Naive thymus-derived CD8-positive, alpha-beta T cell (primary cell): ENCODE measurements at regions not wholly inside any gene's neighbourhood (a gene's known extent, or its start where the extent isn't known, plus 50 kb on each side); places are given as distances from the start of the nearest gene placed in this dataset.

ENCODE experiments used
- ATAC-seq, 2 donors: fragments of 150-1000 bp; cut with Tn5 transposase in 1 of 2; sonication (Bioruptor Pico), chemical (Tn5 transposase) in 1 of 2; 1 replicate in 1 of 2; 2 replicates in 1 of 2; pipeline ENCODE4 v1.10.0; 2021; ENCODE audit warnings: mild to moderate bottlenecking in 2 of 2, moderate library complexity in 2 of 2
- POLR2A ChIA-PET: fragments of 350-600 bp; sonication (Branson Sonifier 250); formaldehyde crosslinking; loops from one replicate; lab custom pipeline; 2021; ENCODE audit warnings: antibody characterized with exemption; lab: Charles Lee
- DNase-seq, 10 donors: peaks; one replicate each; pipeline versions ENCODE4 v3.0.0 to v3.0.0-alpha.2; 2020 to 2022
- H3K27ac Mint-ChIP-seq, 10 donors: one replicate each; pipeline ENCODE4 v1.8.0; 2020 to 2022; ENCODE audit warnings: mild to moderate bottlenecking in 10 of 10, mixed read lengths in 10 of 10, moderate library complexity in 4 of 10, inconsistent platforms in 1 of 10
- H3K27me3 Mint-ChIP-seq, 5 donors: one replicate each; pipeline ENCODE4 v1.8.0; 2021 to 2022; ENCODE audit warnings: mixed read lengths in 5 of 5
- H3K36me3 Mint-ChIP-seq, 3 donors: one replicate each; pipeline ENCODE4 v1.8.0; 2020 to 2022; ENCODE audit warnings: mixed read lengths in 3 of 3, mild to moderate bottlenecking in 2 of 3, inconsistent platforms in 1 of 3
- H3K4me1 Mint-ChIP-seq, 4 donors: one replicate each; pipeline ENCODE4 v1.8.0; 2021 to 2022; ENCODE audit warnings: mixed read lengths in 4 of 4
- H3K4me3 Mint-ChIP-seq, 10 donors: one replicate each; pipeline ENCODE4 v1.8.0; 2020 to 2022; ENCODE audit warnings: mild to moderate bottlenecking in 10 of 10, mixed read lengths in 10 of 10, moderate library complexity in 6 of 10, inconsistent platforms in 1 of 10
- H3K9me3 Mint-ChIP-seq, 9 donors: one replicate each; pipeline ENCODE4 v1.8.0; 2020 to 2022; ENCODE audit warnings: mixed read lengths in 9 of 9, mild to moderate bottlenecking in 3 of 9, inconsistent platforms in 1 of 9, moderate library complexity in 1 of 9

- POLR2A ChIA-PET: no interaction called here
- no peak for ATAC-seq
These were observed 245.5 kb upstream of the MDFIC2 start for GRCh38 chr3:70557976-70558375.

GRCh38 chr3:70556056-70556455 lies 243.6 kb upstream of the MDFIC2 start:
- DNase-seq (no peak), ATAC-seq (no peak)
- Mint-ChIP-seq H3K27ac (no peak overlapping the region), H3K4me1 (peaks cover 4 to 6% (median 4%) of the 10 kb centered on the region in 4 donors), H3K4me3 (no peak overlapping the region), H3K27me3 (no peaks in the 10 kb centered on the region), H3K9me3 (no peaks in the 10 kb centered on the region), H3K36me3 (no peaks in the 10 kb centered on the region)
- POLR2A ChIA-PET: no interaction called here

More at GRCh38 chr3:70557976-70558375, 245.5 kb upstream of the MDFIC2 start:
- H3K4me3 Mint-ChIP-seq: no peak overlapping the region
- H3K9me3 Mint-ChIP-seq: peaks cover 0 to 2% (median 0%) of the 10 kb centered on the region in 9 donors
- no peak for DNase-seq
- H3K4me1 Mint-ChIP-seq: peaks cover 4 to 6% (median 4%) of the 10 kb centered on the region in 4 donors
- no peak overlapping the region for H3K27ac Mint-ChIP-seq
- H3K27me3 Mint-ChIP-seq: no peaks in the 10 kb centered on the region
- peaks cover 0 to 3% (median 2%) of the 10 kb centered on the region in 3 donors for H3K36me3 Mint-ChIP-seq

GRCh38 chr3:70554170-70554569 lies 241.7 kb upstream of the MDFIC2 start:
- POLR2A ChIA-PET: no interaction called here
- Mint-ChIP-seq H3K9me3 (no peaks in the 10 kb centered on the region), H3K27me3 (peaks cover 0 to 3% (median 0%) of the 10 kb centered on the region in 5 donors), H3K36me3 (no peaks in the 10 kb centered on the region), H3K4me3 (no peak overlapping the region), H3K4me1 (peaks cover 4 to 13% (median 6%) of the 10 kb centered on the region in 4 donors), H3K27ac (no peak overlapping the region)
- ATAC-seq: no peak
- no peak for DNase-seq

GRCh38 chr3:70550723-70551319 lies 238.4 kb upstream of the MDFIC2 start:
- H3K4me3 Mint-ChIP-seq: no peak overlapping the region
- peaks cover 0 to 3% (median 0%) of the 10 kb centered on the region in 5 donors for H3K27me3 Mint-ChIP-seq
- no peaks in the 10 kb centered on the region for H3K9me3 Mint-ChIP-seq
- H3K27ac Mint-ChIP-seq: no peak overlapping the region
- DNase-seq (peak; percentile 45 to 84 (median 68)), ATAC-seq (peak; percentile 85 to 87)
- H3K36me3 Mint-ChIP-seq: no peaks in the 10 kb centered on the region
- POLR2A ChIA-PET: no interaction called here
- H3K4me1 Mint-ChIP-seq: peaks cover 0 to 6% (median 2%) of the 10 kb centered on the region in 4 donors

GRCh38 chr3:70546679-70547078 lies 234.2 kb upstream of the MDFIC2 start:
- no peaks in the 10 kb centered on the region for H3K9me3 Mint-ChIP-seq
- POLR2A ChIA-PET: no interaction called here
- no peaks in the 10 kb centered on the region for H3K36me3 Mint-ChIP-seq
- no peak for DNase-seq
- ATAC-seq: no peak
- peaks cover 0 to 6% (median 3%) of the 10 kb centered on the region in 5 donors for H3K27me3 Mint-ChIP-seq
- peaks cover 0 to 6% (median 3%) of the 10 kb centered on the region in 4 donors for H3K4me1 Mint-ChIP-seq
- H3K4me3 Mint-ChIP-seq: no peak overlapping the region
- no peak overlapping the region for H3K27ac Mint-ChIP-seq

- DNase-seq: no peak
- Mint-ChIP-seq H3K9me3 (peaks cover 0 to 2% (median 0%) of the 10 kb centered on the region in 9 donors), H3K27me3 (peaks cover 0 to 6% (median under 1%) of the 10 kb centered on the region in 5 donors), H3K4me3 (no peak overlapping the region), H3K36me3 (peaks cover 0 to under 1% (median 0%) of the 10 kb centered on the region in 3 donors), H3K27ac (peak overlapping the region in 1 of 10 donors; percentile 34), H3K4me1 (peaks cover 0 to 1% (median 0%) of the 10 kb centered on the region in 4 donors)
- POLR2A ChIA-PET: no interaction called here
- no peak for ATAC-seq
These were observed 231.1 kb upstream of the MDFIC2 start for GRCh38 chr3:70543493-70543892.

- ATAC-seq (no peak), DNase-seq (no peak)
- Mint-ChIP-seq H3K4me3 (no peak overlapping the region), H3K9me3 (peaks cover 0 to 2% (median 0%) of the 10 kb centered on the region in 9 donors), H3K4me1 (no peaks in the 10 kb centered on the region), H3K27me3 (peaks cover 3 to 13% (median 11%) of the 10 kb centered on the region in 5 donors), H3K36me3 (peaks cover 0 to 4% (median 0%) of the 10 kb centered on the region in 3 donors), H3K27ac (no peak overlapping the region)
- POLR2A ChIA-PET: no interaction called here
These were observed 227.5 kb upstream of the MDFIC2 start for GRCh38 chr3:70539908-70540307.

- Mint-ChIP-seq H3K9me3 (no peaks in the 10 kb centered on the region), H3K4me1 (no peaks in the 10 kb centered on the region), H3K4me3 (no peak overlapping the region), H3K27ac (no peak overlapping the region), H3K36me3 (no peaks in the 10 kb centered on the region), H3K27me3 (peaks cover under 1 to 11% (median 9%) of the 10 kb centered on the region in 5 donors)
- POLR2A ChIA-PET: no interaction called here
- ATAC-seq: no peak
- no peak for DNase-seq
These were observed 220.4 kb upstream of the MDFIC2 start for GRCh38 chr3:70532806-70533205.

- Mint-ChIP-seq H3K36me3 (no peaks in the 10 kb centered on the region), H3K4me3 (no peak overlapping the region), H3K4me1 (no peaks in the 10 kb centered on the region), H3K27ac (no peak overlapping the region), H3K27me3 (peaks cover 0 to 10% (median 5%) of the 10 kb centered on the region in 5 donors), H3K9me3 (no peaks in the 10 kb centered on the region)
- DNase-seq: no peak
- POLR2A ChIA-PET: no interaction called here
- ATAC-seq: no peak
These were observed 219.5 kb upstream of the MDFIC2 start for GRCh38 chr3:70531838-70532489.

- Mint-ChIP-seq H3K27me3 (peaks cover 0 to 9% (median 0%) of the 10 kb centered on the region in 5 donors), H3K27ac (no peak overlapping the region), H3K36me3 (no peaks in the 10 kb centered on the region), H3K4me3 (no peak overlapping the region), H3K9me3 (no peaks in the 10 kb centered on the region), H3K4me1 (no peaks in the 10 kb centered on the region)
- POLR2A ChIA-PET: no interaction called here
- ATAC-seq (no peak), DNase-seq (peak in 2 of 10 donors; percentile 9 to 11)
These were observed 218.7 kb upstream of the MDFIC2 start for GRCh38 chr3:70531063-70531657.

GRCh38 chr3:70530626-70531025 lies 218.2 kb upstream of the MDFIC2 start:
- POLR2A ChIA-PET: no interaction called here
- peaks cover 0 to 5% (median 0%) of the 10 kb centered on the region in 5 donors for H3K27me3 Mint-ChIP-seq

GRCh38 chr3:70527026-70527425 lies 214.6 kb upstream of the MDFIC2 start:
- no peak overlapping the region for H3K4me3 Mint-ChIP-seq
- ATAC-seq (no peak), DNase-seq (no peak)
- H3K9me3 Mint-ChIP-seq: no peaks in the 10 kb centered on the region
- H3K36me3 Mint-ChIP-seq: no peaks in the 10 kb centered on the region
- H3K4me1 Mint-ChIP-seq: no peaks in the 10 kb centered on the region
- POLR2A ChIA-PET: no interaction called here
- no peak overlapping the region for H3K27ac Mint-ChIP-seq
- H3K27me3 Mint-ChIP-seq: peaks cover 0 to 5% (median 0%) of the 10 kb centered on the region in 5 donors

More at GRCh38 chr3:70530626-70531025, 218.2 kb upstream of the MDFIC2 start:
- Mint-ChIP-seq H3K27ac (no peak overlapping the region), H3K4me1 (no peaks in the 10 kb centered on the region), H3K36me3 (no peaks in the 10 kb centered on the region), H3K9me3 (no peaks in the 10 kb centered on the region), H3K4me3 (no peak overlapping the region)
- no peak for DNase-seq
- ATAC-seq: no peak
